Chondrocyte (in vitro differentiated cells): ENCODE measurements at regions not wholly inside any gene's neighbourhood (a gene's known extent, or its start where the extent isn't known, plus 50 kb on each side); places are given as distances from the start of the nearest gene placed in this dataset.

ENCODE experiments used
- DNase-seq: peaks from one replicate; pipeline ENCODE4 v3.0.0; 2021; ENCODE audit warnings: mixed read lengths, low spot score
- H3K27ac Mint-ChIP-seq: one replicate; pipeline ENCODE4 v1.8.0; 2021; ENCODE audit warnings: mild to moderate bottlenecking, moderate library complexity, mixed read lengths; ENCODE audit not compliant: unreplicated experiment
- H3K27me3 Mint-ChIP-seq: 2 replicates; pipeline ENCODE4 v1.8.0; 2021; ENCODE audit warnings: low read depth, mixed read lengths
- H3K36me3 Mint-ChIP-seq: 2 replicates; pipeline ENCODE4 v1.8.0; 2021; ENCODE audit warnings: low read depth, mixed read lengths
- H3K4me1 Mint-ChIP-seq: 2 replicates; pipeline ENCODE4 v1.8.0; 2021; ENCODE audit warnings: low read depth, mild to moderate bottlenecking, mixed read lengths
- H3K4me3 Mint-ChIP-seq: one replicate; pipeline ENCODE4 v1.8.0; 2021; ENCODE audit warnings: mild to moderate bottlenecking, moderate library complexity, mixed read lengths; ENCODE audit not compliant: unreplicated experiment
- H3K9me3 Mint-ChIP-seq: 2 replicates; pipeline ENCODE4 v1.8.0; 2021; ENCODE audit warnings: low read depth, mixed read lengths
- CTCF ChIP-seq: fragments of 200-600 bp; sonication (generic); IDR thresholded peaks from 2 replicates; pipeline ENCODE4 v1.5.0; 2021; ENCODE audit warnings: antibody characterized with exemption, mild to moderate bottlenecking, moderate library complexity

DNA sequence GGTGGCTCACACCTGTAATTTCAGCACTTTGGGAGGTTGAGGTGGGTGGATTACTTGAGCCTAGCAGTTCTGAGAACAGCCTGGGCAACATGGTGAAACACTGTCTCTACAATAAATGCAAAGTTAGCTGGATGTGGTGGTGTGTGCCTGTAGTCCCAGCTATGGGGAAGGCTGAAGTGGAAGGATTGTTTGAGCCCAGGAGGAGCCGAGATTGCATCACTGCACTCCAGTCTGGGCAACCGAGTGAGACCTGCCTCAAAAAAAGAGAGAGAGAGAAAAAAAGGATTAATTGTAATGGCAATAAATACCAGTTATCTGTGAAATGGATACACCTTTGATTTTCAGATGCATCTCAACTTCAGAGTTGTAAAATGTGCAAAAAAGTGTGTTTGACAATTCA lies 58.8 kb downstream of the SPRY1 start:
- no peak for DNase-seq
- H3K9me3 Mint-ChIP-seq = no peaks in the 10 kb centered on the region
- no peaks in the 10 kb centered on the region for H3K27me3 Mint-ChIP-seq
- H3K27ac Mint-ChIP-seq = no peak overlapping the region
- H3K4me1 Mint-ChIP-seq = peaks cover 9% of the 10 kb centered on the region
- no peaks in the 10 kb centered on the region for H3K36me3 Mint-ChIP-seq
- TF ChIP-seq CTCF = no peak
- no peak overlapping the region for H3K4me3 Mint-ChIP-seq

GRCh38 chr4:123462007-123462406 lies 65.4 kb downstream of the SPRY1 start:
- no peak overlapping the region for H3K4me3 Mint-ChIP-seq
- DNase-seq = no peak
- H3K27me3 Mint-ChIP-seq = no peaks in the 10 kb centered on the region
- TF ChIP-seq CTCF = no peak
- no peaks in the 10 kb centered on the region for H3K4me1 Mint-ChIP-seq
- no peaks in the 10 kb centered on the region for H3K36me3 Mint-ChIP-seq
- H3K27ac Mint-ChIP-seq = no peak overlapping the region
- no peaks in the 10 kb centered on the region for H3K9me3 Mint-ChIP-seq

- no peak for TF ChIP-seq CTCF
- DNase-seq = no peak
- Mint-ChIP-seq H3K27ac (no peak overlapping the region), H3K36me3 (no peaks in the 10 kb centered on the region), H3K27me3 (no peaks in the 10 kb centered on the region), H3K4me1 (no peaks in the 10 kb centered on the region), H3K9me3 (no peaks in the 10 kb centered on the region), H3K4me3 (no peak overlapping the region)
Measured at GRCh38 chr4:123463869-123464268, 67.3 kb downstream of the SPRY1 start.

DNA sequence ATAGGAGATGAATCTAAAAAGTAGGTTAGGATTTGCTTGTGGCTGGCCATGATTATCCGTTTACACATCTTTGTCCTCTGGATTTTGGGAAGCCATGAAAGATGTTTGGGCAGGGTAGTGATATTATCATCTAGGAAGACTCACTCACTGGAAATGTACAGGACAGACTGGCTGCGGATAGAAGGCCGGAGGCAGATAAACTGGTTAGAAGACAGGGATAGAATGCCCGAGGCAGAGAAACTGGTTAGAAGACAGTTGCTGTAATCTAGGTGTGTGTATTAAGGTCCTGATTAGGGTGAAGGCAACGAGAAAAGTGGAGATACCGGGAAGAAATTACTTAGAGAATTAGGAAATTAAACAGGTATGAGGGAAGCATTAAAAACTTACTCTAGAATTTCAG lies 68.8 kb downstream of the SPRY1 start:
- no peaks in the 10 kb centered on the region for H3K4me1 Mint-ChIP-seq
- no peaks in the 10 kb centered on the region for H3K27me3 Mint-ChIP-seq
- no peak for DNase-seq
- no peak for TF ChIP-seq CTCF
- H3K36me3 Mint-ChIP-seq = no peaks in the 10 kb centered on the region
- no peaks in the 10 kb centered on the region for H3K9me3 Mint-ChIP-seq
- no peak overlapping the region for H3K4me3 Mint-ChIP-seq
- no peak overlapping the region for H3K27ac Mint-ChIP-seq

- no peak overlapping the region for H3K4me3 Mint-ChIP-seq
- no peak for TF ChIP-seq CTCF
- no peaks in the 10 kb centered on the region for H3K27me3 Mint-ChIP-seq
- no peaks in the 10 kb centered on the region for H3K36me3 Mint-ChIP-seq
- H3K4me1 Mint-ChIP-seq = no peaks in the 10 kb centered on the region
- H3K9me3 Mint-ChIP-seq = no peaks in the 10 kb centered on the region
- DNase-seq = no peak
- H3K27ac Mint-ChIP-seq = no peak overlapping the region
Measured at GRCh38 chr4:123466080-123466785, 69.6 kb downstream of the SPRY1 start.
